SU-DHL-6 (cell line): ENCODE measurements at regions not wholly inside any gene's neighbourhood (a gene's known extent, or its start where the extent isn't known, plus 50 kb on each side); places are given as distances from the start of the nearest gene placed in this dataset.

Experiments used
- H2AFZ ChIP-seq: fragments of 200-600 bp; sonication (generic); 2 replicates; pipeline ENCODE4 v1.6.1; 2014; ENCODE audit warnings: low read depth, mild to moderate bottlenecking, moderate library complexity, mixed read lengths, antibody characterized with exemption, low read length; ENCODE audit not compliant: severe bottlenecking
- H3F3A ChIP-seq: fragments of 200-600 bp; shearing (Covaris generic); 2 replicates; pipeline ENCODE4 v1.6.0; 2016; ENCODE audit warnings: antibody characterized with exemption, mild to moderate bottlenecking; ENCODE audit not compliant: insufficient read depth
- H3K27ac ChIP-seq: fragments of 200-600 bp; sonication (generic); 2 replicates; pipeline ENCODE4 v1.5.1; 2016; ENCODE audit warnings: low read depth, mild to moderate bottlenecking, low read length, moderate library complexity, mixed read lengths
- H3K27me3 ChIP-seq: fragments of 200-600 bp; sonication (generic), shearing (Covaris generic); 2 replicates; pipeline ENCODE4 v1.6.0; 2014; ENCODE audit warnings: mild to moderate bottlenecking, low read length
- H3K36me3 ChIP-seq: fragments of 200-600 bp; sonication (generic); 2 replicates; pipeline ENCODE4 v1.6.1; 2014; ENCODE audit warnings: mild to moderate bottlenecking, low read length, mixed read lengths
- H3K4me2 ChIP-seq: fragments of 300-600, 200-600 bp; shearing (Covaris generic), sonication (generic); 2 replicates; pipeline ENCODE4 v1.6.0; 2014; ENCODE audit warnings: low read length, low read depth, mild to moderate bottlenecking; ENCODE audit not compliant: poor library complexity, severe bottlenecking
- H3K4me3 ChIP-seq: fragments of 200-600 bp; sonication (generic); 2 replicates; pipeline ENCODE4 v1.5.1; 2014; ENCODE audit warnings: antibody characterized with exemption, low read length, mild to moderate bottlenecking, mixed read lengths; ENCODE audit not compliant: insufficient read depth, poor library complexity, severe bottlenecking
- H3K79me2 ChIP-seq: fragments of 200-600 bp; sonication (generic); 2 replicates; pipeline ENCODE4 v1.6.1; 2014; ENCODE audit warnings: mild to moderate bottlenecking, low read length, moderate library complexity; ENCODE audit not compliant: insufficient read depth
- H3K9ac ChIP-seq: fragments of 200-600 bp; sonication (generic); 2 replicates; pipeline ENCODE4 v1.7.0; 2014; ENCODE audit warnings: mild to moderate bottlenecking, low read length
- H3K9me2 ChIP-seq: fragments of 200-600 bp; sonication (generic); replicated peaks from 2 replicates; pipeline ENCODE4 v1.6.1; 2014; ENCODE audit warnings: low read length; ENCODE audit not compliant: insufficient read depth
- H3K9me3 ChIP-seq: fragments of 200-600 bp; sonication (generic); 2 replicates; pipeline ENCODE4 v1.6.1; 2014; ENCODE audit warnings: low read length, mixed read lengths; ENCODE audit not compliant: insufficient read depth
- H4K20me1 ChIP-seq: fragments of 200-600 bp; sonication (generic); 2 replicates; pipeline ENCODE4 v1.6.1; 2014; ENCODE audit warnings: low read depth, mild to moderate bottlenecking, antibody characterized with exemption, low read length, moderate library complexity, mixed read lengths
- EZH2phosphoT487 ChIP-seq: fragments of 200-600 bp; sonication (generic), shearing (Covaris generic); conservative IDR thresholded peaks from 2 replicates; pipeline ENCODE4 v1.6.1; 2018; ENCODE audit warnings: mild to moderate bottlenecking, antibody characterized with exemption, low read length, moderate library complexity, mixed read lengths
- TF ChIP-seq, protein P1 (sequence below): fragments of 200-600 bp; sonication (generic); IDR thresholded peaks from one replicate; pipeline ENCODE4 v1.5.1; 2017; ENCODE audit warnings: antibody characterized with exemption, mild to moderate bottlenecking, low read length, moderate library complexity; ENCODE audit not compliant: insufficient read depth, poor library complexity, severe bottlenecking

DNA sequence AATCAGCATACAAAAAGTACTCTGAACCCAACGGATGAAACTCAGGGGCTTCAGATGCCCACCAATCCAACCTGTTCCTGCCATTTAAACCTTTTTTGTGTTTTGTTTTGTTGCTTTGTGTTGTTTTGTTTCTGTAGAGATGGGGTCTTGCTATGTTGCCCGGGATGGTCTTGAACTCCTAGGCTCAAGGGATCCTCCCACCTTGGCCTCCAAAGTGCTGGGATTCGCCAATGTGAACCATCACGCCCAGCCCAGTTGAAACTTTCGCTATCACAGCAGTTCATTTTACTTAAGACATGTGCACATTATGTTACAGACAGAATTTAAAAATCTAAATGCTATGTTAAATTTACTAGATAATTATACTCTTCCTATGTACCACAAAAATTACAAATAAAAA lies 101.6 kb downstream of the SKIDA1 start:
- TF ChIP-seq EZH2phosphoT487 = no peak
- TF ChIP-seq, protein P1, sequence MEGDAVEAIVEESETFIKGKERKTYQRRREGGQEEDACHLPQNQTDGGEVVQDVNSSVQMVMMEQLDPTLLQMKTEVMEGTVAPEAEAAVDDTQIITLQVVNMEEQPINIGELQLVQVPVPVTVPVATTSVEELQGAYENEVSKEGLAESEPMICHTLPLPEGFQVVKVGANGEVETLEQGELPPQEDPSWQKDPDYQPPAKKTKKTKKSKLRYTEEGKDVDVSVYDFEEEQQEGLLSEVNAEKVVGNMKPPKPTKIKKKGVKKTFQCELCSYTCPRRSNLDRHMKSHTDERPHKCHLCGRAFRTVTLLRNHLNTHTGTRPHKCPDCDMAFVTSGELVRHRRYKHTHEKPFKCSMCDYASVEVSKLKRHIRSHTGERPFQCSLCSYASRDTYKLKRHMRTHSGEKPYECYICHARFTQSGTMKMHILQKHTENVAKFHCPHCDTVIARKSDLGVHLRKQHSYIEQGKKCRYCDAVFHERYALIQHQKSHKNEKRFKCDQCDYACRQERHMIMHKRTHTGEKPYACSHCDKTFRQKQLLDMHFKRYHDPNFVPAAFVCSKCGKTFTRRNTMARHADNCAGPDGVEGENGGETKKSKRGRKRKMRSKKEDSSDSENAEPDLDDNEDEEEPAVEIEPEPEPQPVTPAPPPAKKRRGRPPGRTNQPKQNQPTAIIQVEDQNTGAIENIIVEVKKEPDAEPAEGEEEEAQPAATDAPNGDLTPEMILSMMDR = no peak
- no peaks in the 10 kb centered on the region for H3F3A ChIP-seq
- H3K27me3 ChIP-seq = no peaks in the 10 kb centered on the region
- H3K27ac ChIP-seq = no peak overlapping the region
- no peak overlapping the region for H3K4me2 ChIP-seq
- no peak overlapping the region for H3K9ac ChIP-seq
- no peaks in the 10 kb centered on the region for H4K20me1 ChIP-seq
- no peaks in the 10 kb centered on the region for H3K79me2 ChIP-seq
- no peak overlapping the region for H3K4me3 ChIP-seq
- no peaks in the 10 kb centered on the region for H3K9me2 ChIP-seq
- H2AFZ ChIP-seq = no peak overlapping the region
- no peaks in the 10 kb centered on the region for H3K36me3 ChIP-seq
- H3K9me3 ChIP-seq = no peaks in the 10 kb centered on the region

DNA sequence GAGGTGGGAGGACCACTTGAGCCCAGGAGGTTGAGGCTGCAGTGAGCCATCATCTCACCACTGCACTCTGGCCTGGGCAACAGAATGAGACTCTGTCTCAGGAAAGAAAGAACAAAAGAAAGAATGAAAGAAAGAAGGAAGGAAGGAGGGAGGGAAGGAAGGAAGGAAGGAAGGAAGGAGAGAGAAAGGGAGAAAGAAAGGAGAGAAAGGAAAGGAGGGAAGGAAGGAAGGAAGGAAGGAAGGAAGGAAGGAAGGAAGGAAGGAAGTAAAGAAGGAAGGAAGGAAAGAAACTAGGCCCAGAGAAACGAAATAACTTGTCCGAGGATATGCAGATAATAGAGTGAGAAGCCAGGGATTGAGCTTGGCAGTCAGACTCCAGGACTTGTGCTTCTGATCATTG lies 102.1 kb downstream of the SKIDA1 start:
- H3K9ac ChIP-seq = no peak overlapping the region
- no peak overlapping the region for H3K27ac ChIP-seq
- no peak overlapping the region for H3K4me3 ChIP-seq
- H3F3A ChIP-seq = no peaks in the 10 kb centered on the region
- TF ChIP-seq, protein P1 = no peak
- no peak for TF ChIP-seq EZH2phosphoT487
- no peaks in the 10 kb centered on the region for H3K9me2 ChIP-seq
- H3K9me3 ChIP-seq = no peaks in the 10 kb centered on the region
- H3K27me3 ChIP-seq = no peaks in the 10 kb centered on the region
- no peaks in the 10 kb centered on the region for H3K79me2 ChIP-seq
- H2AFZ ChIP-seq = no peak overlapping the region
- H3K4me2 ChIP-seq = no peak overlapping the region
- no peaks in the 10 kb centered on the region for H4K20me1 ChIP-seq
- H3K36me3 ChIP-seq = no peaks in the 10 kb centered on the region

DNA sequence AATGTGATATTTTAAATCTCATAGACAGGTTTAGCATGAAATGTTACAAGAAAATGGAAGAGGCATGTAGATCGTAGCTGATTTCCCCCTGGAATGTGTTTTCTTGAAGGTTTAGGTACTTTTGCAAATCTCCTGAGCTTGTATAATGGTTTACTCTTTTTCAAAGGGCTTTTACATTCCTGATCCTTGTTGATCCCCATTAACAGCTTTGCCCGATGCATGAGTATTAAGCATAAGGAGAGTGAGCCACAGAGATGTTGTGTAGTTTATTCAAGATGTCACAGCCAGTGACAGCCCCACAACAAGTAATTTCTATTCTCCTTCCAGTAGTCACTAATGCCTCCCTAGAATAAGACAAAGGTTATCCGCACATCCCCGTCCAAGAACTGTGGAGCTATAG lies 103.7 kb downstream of the SKIDA1 start:
- Histone ChIP-seq H2AFZ (no peak overlapping the region), H3K27me3 (no peaks in the 10 kb centered on the region), H3K9ac (no peak overlapping the region), H4K20me1 (no peaks in the 10 kb centered on the region), H3K4me2 (no peak overlapping the region), H3K4me3 (no peak overlapping the region), H3K79me2 (no peaks in the 10 kb centered on the region), H3K9me3 (no peaks in the 10 kb centered on the region), H3K9me2 (no peaks in the 10 kb centered on the region), H3F3A (no peaks in the 10 kb centered on the region), H3K36me3 (no peaks in the 10 kb centered on the region), H3K27ac (no peak overlapping the region)
- TF ChIP-seq, protein P1 = no peak
- no peak for TF ChIP-seq EZH2phosphoT487
